ENCODE measurements at regions not wholly inside any gene's neighbourhood (a gene's known extent, or its start where the extent isn't known, plus 50 kb on each side); places are given as distances from the start of the nearest gene placed in this dataset.

- no peak for TF ChIP-seq CTCF (IDR thresholded peaks at IDR 0.05; ENCODE audit: insufficient read depth, low read depth, low read length, missing control alignments)
- no peak for DNase-seq (ENCODE audit: low read depth)
- H3K4me3 ChIP-seq (ENCODE audit: low read depth, low read length), result no peak overlapping the region
These were observed 211.3 kb upstream of the ARL4C start for GRCh38 chr2:234708091-234708683.

GRCh38 chr2:234706086-234706485, 209.2 kb upstream of the ARL4C start:
- no peak for TF ChIP-seq CTCF (IDR thresholded peaks at IDR 0.05; ENCODE audit: insufficient read depth, low read depth, low read length, missing control alignments)
- no peak for DNase-seq (ENCODE audit: low read depth)
- no peak overlapping the region for H3K4me3 ChIP-seq (ENCODE audit: low read depth, low read length)

GRCh38 chr2:234705108-234705507, 208.2 kb upstream of the ARL4C start:
- TF ChIP-seq CTCF (IDR thresholded peaks at IDR 0.05; ENCODE audit: insufficient read depth, low read depth, low read length, missing control alignments), result no peak
- H3K4me3 ChIP-seq (ENCODE audit: low read depth, low read length), result no peak overlapping the region
- no peak for DNase-seq (ENCODE audit: low read depth)

GRCh38 chr2:234703258-234703657, 206.4 kb upstream of the ARL4C start:
- no peak overlapping the region for H3K4me3 ChIP-seq (ENCODE audit: low read depth, low read length)
- DNase-seq (ENCODE audit: low read depth), result no peak
- no peak for TF ChIP-seq CTCF (IDR thresholded peaks at IDR 0.05; ENCODE audit: insufficient read depth, low read depth, low read length, missing control alignments)

GRCh38 chr2:234702731-234703225, 205.9 kb upstream of the ARL4C start:
- no peak for TF ChIP-seq CTCF (IDR thresholded peaks at IDR 0.05; ENCODE audit: insufficient read depth, low read depth, low read length, missing control alignments)
- DNase-seq (ENCODE audit: low read depth), result no peak
- no peak overlapping the region for H3K4me3 ChIP-seq (ENCODE audit: low read depth, low read length)

- no peak for TF ChIP-seq CTCF (IDR thresholded peaks at IDR 0.05; ENCODE audit: insufficient read depth, low read depth, low read length, missing control alignments)
- H3K4me3 ChIP-seq (ENCODE audit: low read depth, low read length), result no peak overlapping the region
- DNase-seq (ENCODE audit: low read depth), result no peak
These were observed 205.0 kb upstream of the ARL4C start for GRCh38 chr2:234701841-234702240.

- no peak overlapping the region for H3K4me3 ChIP-seq (ENCODE audit: low read depth, low read length)
- no peak for DNase-seq (ENCODE audit: low read depth)
- TF ChIP-seq CTCF (IDR thresholded peaks at IDR 0.05; ENCODE audit: insufficient read depth, low read depth, low read length, missing control alignments), result no peak
These were observed 204.5 kb upstream of the ARL4C start for GRCh38 chr2:234701421-234701820.
